ENCODE measurements at regions not wholly inside any gene's neighbourhood (a gene's known extent, or its start where the extent isn't known, plus 50 kb on each side); places are given as distances from the start of the nearest gene placed in this dataset.

- no peak for DNase-seq
Observed at GRCh38 chr3:177306252-177306651, 109.0 kb upstream of the TBL1XR1 start.

GRCh38 chr3:177307391-177307790, 110.1 kb upstream of the TBL1XR1 start:
- DNase-seq, result no peak

DNA sequence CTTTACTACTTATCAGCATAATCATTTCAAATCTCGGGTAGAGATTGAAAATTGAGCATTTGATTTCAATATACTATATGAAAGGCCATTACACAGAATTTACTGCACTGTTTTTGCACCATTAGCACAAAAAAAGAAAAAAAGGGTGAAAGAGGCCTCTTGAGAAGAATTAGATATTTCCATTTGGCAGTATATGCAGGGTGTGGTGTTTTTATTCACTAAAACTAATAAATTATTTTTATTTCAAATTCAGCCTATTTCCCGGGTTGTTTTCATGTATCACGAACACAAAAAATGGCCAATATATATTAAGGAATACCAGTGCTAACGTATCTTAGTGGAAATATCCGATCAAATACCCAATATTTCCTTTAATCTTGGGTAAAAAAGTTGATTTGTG, 110.5 kb upstream of the TBL1XR1 start:
- no peak for DNase-seq

DNA sequence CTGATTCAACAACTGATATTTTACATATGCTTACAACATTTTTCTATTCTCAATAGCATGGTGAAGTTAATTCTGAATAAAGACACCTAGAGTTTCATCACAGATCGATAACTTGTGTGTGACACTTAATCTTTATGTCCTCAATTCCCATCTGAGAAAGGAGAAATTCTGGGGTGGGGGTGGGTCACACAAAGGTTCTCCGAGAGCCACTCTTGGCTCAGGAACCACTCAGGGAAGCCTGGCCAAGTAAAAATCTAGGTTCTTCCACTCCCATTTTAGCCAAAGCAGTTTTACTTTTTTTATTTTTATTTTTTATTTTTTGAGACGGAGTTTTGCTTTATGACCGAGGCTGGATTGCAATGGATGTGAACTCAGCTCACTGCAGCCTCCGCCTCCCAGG, 111.0 kb upstream of the TBL1XR1 start:
- no peak for DNase-seq

GRCh38 chr3:177308911-177309310, 111.6 kb upstream of the TBL1XR1 start:
- DNase-seq, result no peak

DNA sequence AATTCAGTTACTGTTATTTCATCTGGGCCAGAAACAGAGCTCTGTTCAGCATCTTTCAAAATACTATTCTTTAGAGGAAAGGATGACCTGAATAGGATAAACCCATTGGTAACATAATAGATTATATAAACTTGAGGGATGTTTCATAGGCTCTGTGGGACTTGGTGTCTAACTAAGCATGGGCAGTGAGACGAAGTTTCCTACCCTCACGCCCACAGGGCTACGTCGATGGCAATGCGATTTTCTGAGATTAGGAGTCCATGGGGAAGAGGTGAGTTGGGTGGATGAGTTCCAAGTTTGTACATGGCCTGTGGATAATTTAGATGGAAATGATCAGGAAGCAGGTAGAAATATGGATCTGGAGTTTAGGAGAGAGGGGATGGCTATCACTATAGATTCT, 115.2 kb upstream of the TBL1XR1 start:
- DNase-seq, result no peak

DNA sequence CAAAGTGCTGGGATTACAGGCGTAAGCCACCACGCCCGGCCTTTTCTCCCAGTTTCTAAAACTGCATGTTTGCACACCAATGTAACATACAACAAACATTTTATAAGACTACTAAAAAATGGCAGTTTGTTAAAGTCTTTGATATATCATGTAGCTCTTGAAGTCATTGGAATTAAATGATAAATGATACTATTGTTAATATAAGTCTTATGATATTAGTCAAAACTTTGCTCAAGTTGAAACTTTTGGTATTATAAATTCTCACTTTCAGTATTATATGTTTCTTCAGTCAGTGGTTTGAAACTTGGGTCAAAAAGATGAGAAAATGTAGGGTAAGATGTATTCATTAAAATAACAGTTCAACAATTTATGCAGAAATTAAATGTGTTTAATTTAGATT, 117.6 kb upstream of the TBL1XR1 start:
- no peak for DNase-seq

- DNase-seq, result no peak
Observed at GRCh38 chr3:177317247-177317646, 120.0 kb upstream of the TBL1XR1 start.

- no peak for DNase-seq
Observed at GRCh38 chr3:177318559-177318958, 121.3 kb upstream of the TBL1XR1 start.

DNA sequence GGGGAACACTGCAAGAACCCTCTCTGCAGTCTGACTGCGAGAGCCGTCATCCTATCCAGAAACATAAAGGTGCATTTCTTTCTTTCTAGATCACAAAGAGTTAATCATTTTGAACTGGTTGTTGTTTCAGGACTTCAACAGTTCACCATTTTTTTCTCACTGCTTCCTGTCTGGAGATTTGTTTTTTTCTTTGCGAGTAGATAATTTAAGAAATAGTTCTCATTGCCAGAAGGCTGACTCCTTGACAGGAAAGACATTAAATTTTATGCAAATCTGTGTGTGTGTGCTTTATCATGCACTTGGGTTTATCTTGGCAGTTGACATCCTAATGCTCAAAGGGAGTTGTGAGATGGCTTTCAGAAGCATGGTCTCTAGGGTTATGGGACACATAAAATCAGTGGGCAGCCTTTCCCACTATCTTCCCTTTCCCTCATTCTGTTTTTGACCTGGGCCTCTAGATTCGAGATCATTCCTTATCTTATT, 123.5 kb upstream of the TBL1XR1 start:
- DNase-seq, result no peak

DNA sequence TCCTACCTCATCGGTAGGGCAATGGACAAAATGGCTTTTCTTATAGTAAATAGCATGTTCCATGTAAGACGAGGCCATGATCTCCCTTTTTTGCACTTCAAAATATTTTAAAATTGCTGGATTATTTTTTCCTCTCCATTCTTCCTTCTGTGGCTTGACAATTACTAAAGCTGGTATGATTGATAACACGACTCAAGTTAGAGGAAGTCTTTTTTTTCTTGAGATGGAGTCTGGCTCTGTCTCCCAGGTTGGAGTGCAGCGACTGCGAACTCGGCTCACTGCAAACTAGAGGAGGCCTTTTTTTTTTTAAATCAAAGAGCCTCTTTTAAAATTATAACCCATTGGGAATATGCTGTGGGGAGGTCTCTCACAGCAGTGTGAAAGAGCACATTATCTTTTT, 124.5 kb upstream of the TBL1XR1 start:
- no peak for DNase-seq

DNA sequence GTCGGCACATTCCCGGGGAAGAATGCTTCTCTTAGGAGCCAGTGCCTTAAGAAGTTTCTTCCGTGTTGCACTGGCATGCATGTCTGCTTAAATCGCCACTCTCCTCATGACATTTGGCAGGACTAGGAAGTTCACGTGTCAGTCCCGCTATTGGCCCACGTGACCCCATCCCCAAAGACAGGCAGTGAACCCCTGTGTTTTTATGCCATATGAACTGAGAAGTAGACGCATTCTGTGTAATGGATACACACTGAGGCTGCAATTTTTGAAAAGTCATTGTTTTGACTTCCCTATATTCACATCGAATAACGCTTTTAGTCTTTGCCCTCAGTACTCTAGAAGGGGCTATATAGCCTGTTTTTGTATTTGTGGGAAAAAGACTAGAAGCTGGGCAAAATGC, 125.6 kb upstream of the TBL1XR1 start:
- DNase-seq, result no peak

- no peak for DNase-seq
Observed at GRCh38 chr3:177329854-177330253, 132.6 kb upstream of the TBL1XR1 start.

GRCh38 chr3:177330779-177331178, 133.5 kb upstream of the TBL1XR1 start:
- DNase-seq, result no peak

- no peak for DNase-seq
Observed at GRCh38 chr3:177331203-177331835, 134.0 kb upstream of the TBL1XR1 start.

GRCh38 chr3:177332955-177333354, 135.7 kb upstream of the TBL1XR1 start:
- DNase-seq, result no peak

DNA sequence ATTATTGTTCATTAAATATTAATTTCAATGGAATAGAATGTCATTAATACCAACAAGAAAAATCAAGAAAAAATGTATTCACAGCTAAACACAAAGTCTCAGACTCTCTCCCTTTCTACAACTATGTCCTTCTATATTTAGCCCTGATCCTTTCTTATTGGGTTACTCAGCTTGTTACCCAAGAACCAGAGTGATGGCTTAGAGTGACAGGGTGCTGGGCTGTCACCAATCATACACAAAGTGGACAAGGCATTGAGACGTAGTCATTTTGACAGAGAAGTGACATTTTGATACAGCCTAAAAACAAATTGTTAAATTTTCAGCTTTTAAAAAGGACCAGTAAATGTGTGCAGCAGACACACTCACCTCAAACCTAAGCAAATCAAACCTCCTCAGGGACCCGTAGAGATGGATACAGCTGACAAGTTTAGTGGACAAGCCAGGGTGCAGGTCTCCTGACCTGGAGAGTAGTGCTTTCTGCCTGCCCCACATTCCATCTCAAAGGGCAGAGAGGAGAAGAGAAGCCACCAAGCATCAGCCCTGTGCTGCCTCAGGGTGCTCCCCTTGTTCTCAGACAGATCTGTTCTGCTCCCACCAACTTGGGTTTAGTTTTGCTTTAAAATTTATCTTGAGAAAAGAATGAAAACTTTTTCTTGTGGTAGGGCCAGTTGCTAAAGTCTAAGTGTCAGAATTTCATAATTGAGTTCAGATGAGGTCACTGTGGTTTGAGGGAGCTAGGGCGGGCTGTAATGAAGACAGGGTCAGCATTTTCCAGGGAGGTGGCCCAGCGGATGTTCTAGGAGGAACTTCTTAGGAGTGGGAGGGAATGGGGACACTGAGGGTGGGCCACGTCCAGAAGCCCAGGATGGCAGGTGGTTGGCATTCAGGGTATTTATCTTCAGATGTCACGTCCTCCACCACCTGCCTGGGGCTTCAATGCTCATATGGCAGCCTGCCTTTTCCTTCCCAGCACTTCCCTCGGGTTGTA, 136.5 kb upstream of the TBL1XR1 start:
- no peak for DNase-seq

GRCh38 chr3:177334803-177335202, 137.5 kb upstream of the TBL1XR1 start:
- no peak for DNase-seq

DNA sequence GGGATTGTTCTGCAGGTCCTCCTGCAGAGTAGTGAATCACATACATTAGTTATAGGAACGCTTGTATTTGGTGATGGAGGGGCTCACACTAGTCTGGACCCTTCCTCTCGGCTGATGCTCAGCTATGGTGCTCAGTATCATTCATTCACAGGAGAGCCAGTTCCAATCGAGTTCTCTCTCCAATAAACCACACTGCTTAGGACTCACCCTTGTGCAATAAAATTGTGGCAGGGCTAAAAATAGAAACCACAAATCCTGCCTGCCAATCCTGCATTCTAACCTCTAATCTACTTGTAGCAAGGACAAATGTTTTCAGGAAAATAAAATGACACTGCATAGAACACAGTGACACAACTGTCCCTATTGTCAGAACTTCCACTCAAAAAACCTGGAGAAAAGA, 138.4 kb upstream of the TBL1XR1 start:
- DNase-seq, result no peak

- no peak for DNase-seq
Observed at GRCh38 chr3:177336873-177337450, 139.7 kb upstream of the TBL1XR1 start.

- DNase-seq, result no peak
Observed at GRCh38 chr3:177337541-177338331, 140.5 kb upstream of the TBL1XR1 start.

GRCh38 chr3:177338697-177339219, 141.5 kb upstream of the TBL1XR1 start:
- no peak for DNase-seq
